Endothelial cell of umbilical vein (primary cell): ENCODE measurements at regions not wholly inside any gene's neighbourhood (a gene's known extent, or its start where the extent isn't known, plus 50 kb on each side); places are given as distances from the start of the nearest gene placed in this dataset.

Source experiments
- BruUV-seq: library from RNA; stranded (reverse); fragments of 400-500 nt; replicated peaks from 2 replicates; lab custom pipeline; 2021; lab: Mats Ljungman, UMichigan
- CTCF ChIA-PET: fragments of 300-600, 350-600 bp; sonication (Branson Sonifier 250); formaldehyde crosslinking; loops from one replicate; lab custom pipeline; 2021; ENCODE audit warnings: antibody characterized with exemption, inconsistent platforms; lab: Charles Lee
- POLR2A ChIA-PET: fragments of 300-600, 350-600 bp; sonication (Branson Sonifier 250); formaldehyde crosslinking; loops from one replicate; lab custom pipeline; 2021; ENCODE audit warnings: antibody characterized with exemption, inconsistent platforms; lab: Charles Lee
- DNase-seq: peaks from one replicate; pipeline ENCODE4 v3.0.0-alpha.2; 2011; ENCODE audit warnings: low read depth, low spot score
- FAIRE-seq: peaks from 2 replicates; lab custom pipeline; 2011; peaks lifted over from hg19 to GRCh38; lab: Jason Lieb, UNC
- H2AFZ ChIP-seq: 2 replicates; pipeline ENCODE4 v1.6.0; 2012; ENCODE audit warnings: low read depth, low read length, control low read depth, inconsistent platforms
- H3K27ac ChIP-seq: 2 replicates; pipeline ENCODE4 v1.5.1; 2011; ENCODE audit warnings: low read depth, mild to moderate bottlenecking, control low read depth, low read length, moderate library complexity; ENCODE audit not compliant: insufficient read depth
- H3K27me3 ChIP-seq, 2 experiments: 2 replicates each; pipeline versions ENCODE4 v1.6.0 to v1.6.1; 2011; ENCODE audit warnings: low read length in 2 of 2, mixed read lengths in 1 of 2; ENCODE audit not compliant: control insufficient read depth in 2 of 2, insufficient read depth in 2 of 2
- H3K36me3 ChIP-seq, 2 experiments: 2 replicates in 1 of 2; 3 replicates in 1 of 2; pipeline ENCODE4 v1.5.1; 2011; ENCODE audit warnings: low read length in 2 of 2, mild to moderate bottlenecking in 1 of 2, moderate library complexity in 1 of 2; ENCODE audit not compliant: control insufficient read depth in 2 of 2, insufficient read depth in 2 of 2; ENCODE audit errors: extremely low read depth in 1 of 2
- H3K4me1 ChIP-seq: 3 replicates; pipeline ENCODE4 v1.5.1; 2011; ENCODE audit warnings: mild to moderate bottlenecking, low read length; ENCODE audit not compliant: control insufficient read depth, insufficient read depth; ENCODE audit errors: extremely low read depth
- H3K4me2 ChIP-seq: 2 replicates; pipeline ENCODE4 v1.6.1; 2011; ENCODE audit warnings: low read length, control low read depth, mixed read lengths; ENCODE audit not compliant: insufficient read depth
- H3K4me3 ChIP-seq, 3 experiments: fragments of 200-600 bp in 1 of 3; sonication (generic), shearing (Covaris generic) in 1 of 3; replicated peaks in 1 of 3; 2 replicates each; pipeline ENCODE4 v1.5.1; 2011 to 2016; ENCODE audit warnings: control low read depth in 3 of 3, low read length in 3 of 3, mild to moderate bottlenecking in 2 of 3, inconsistent platforms in 1 of 3, low read depth in 1 of 3, moderate library complexity in 1 of 3; ENCODE audit not compliant: insufficient read depth in 1 of 3
- H3K79me2 ChIP-seq: 2 replicates; pipeline ENCODE4 v1.6.0; 2012; ENCODE audit warnings: low read length, inconsistent platforms; ENCODE audit not compliant: control insufficient read depth, insufficient read depth
- H3K9ac ChIP-seq: replicated peaks from 2 replicates; pipeline ENCODE3; 2011; ENCODE audit warnings: low read length, control low read depth; ENCODE audit not compliant: insufficient read depth; ENCODE audit errors: extremely low read depth
- H3K9me1 ChIP-seq: replicated peaks from 3 replicates; pipeline ENCODE4 v1.6.0; 2011; ENCODE audit warnings: mild to moderate bottlenecking, low read length; ENCODE audit not compliant: control insufficient read depth, insufficient read depth; ENCODE audit errors: extremely low read depth
- H3K9me3 ChIP-seq: replicated peaks from 2 replicates; pipeline ENCODE4 v1.5.1; 2012; ENCODE audit warnings: low read length, inconsistent platforms; ENCODE audit not compliant: control insufficient read depth, insufficient read depth
- H4K20me1 ChIP-seq: replicated peaks from 2 replicates; pipeline ENCODE3; 2011; ENCODE audit warnings: mild to moderate bottlenecking, low read length; ENCODE audit not compliant: control insufficient read depth, insufficient read depth; ENCODE audit errors: extremely low read depth
- EZH2 ChIP-seq: IDR thresholded peaks from 2 replicates; pipeline ENCODE4 v1.6.1; 2012; ENCODE audit warnings: borderline replicate concordance, low read depth, mild to moderate bottlenecking, moderate library complexity, low read length, inconsistent platforms; ENCODE audit not compliant: severe bottlenecking
- FOS ChIP-seq: IDR thresholded peaks from 2 replicates; pipeline ENCODE4 v1.6.1; 2011; ENCODE audit warnings: mild to moderate bottlenecking, low read length, moderate library complexity, borderline replicate concordance; ENCODE audit not compliant: insufficient read depth
- GATA2 ChIP-seq: IDR thresholded peaks from 2 replicates; pipeline ENCODE4 v1.7.0; 2011; ENCODE audit warnings: low read depth, mild to moderate bottlenecking, moderate library complexity, mixed read lengths, low read length; ENCODE audit not compliant: insufficient read length, insufficient read depth
- JUN ChIP-seq: IDR thresholded peaks from 2 replicates; pipeline ENCODE4 v1.6.1; 2011; ENCODE audit warnings: borderline replicate concordance, low read depth; ENCODE audit not compliant: insufficient read length, insufficient read depth
- MYC ChIP-seq: IDR thresholded peaks from one replicate; pipeline ENCODE4 v1.6.1; 2011; ENCODE audit warnings: mild to moderate bottlenecking, low read depth, low read length
- POLR2A ChIP-seq: IDR thresholded peaks from 2 replicates; pipeline ENCODE4 v1.6.1; 2012; ENCODE audit warnings: low read depth, mild to moderate bottlenecking, control low read depth, low read length
- POLR2AphosphoS5 ChIP-seq: IDR thresholded peaks from 2 replicates; pipeline ENCODE4 v1.6.1; 2012; ENCODE audit warnings: low read depth, mild to moderate bottlenecking, control low read depth, low read length, moderate library complexity; ENCODE audit not compliant: insufficient read depth
- dilution Hi-C: fragments of 300-500 bp; cut with MboI; formaldehyde crosslinking; loops from one replicate; pipeline ENCODE4 v1.15.0; 2019; ENCODE audit warnings: low sequenced_read_pairs; ENCODE audit not compliant: extremely low pct_ligation_motif_present
- intact Hi-C: fragments of 100-400 bp; cut with micrococcal nuclease; formaldehyde crosslinking; loops from one replicate; pipeline ENCODE4 v1.10.0; 2022
- TF ChIP-seq, protein P1 (sequence below): IDR thresholded peaks from 2 replicates; pipeline ENCODE4 v1.6.1; 2011; ENCODE audit not compliant: insufficient read depth, insufficient read length
- TF ChIP-seq, protein P2 (sequence below), 2 donors: IDR thresholded peaks; 1 replicate in 1 of 2; 2 replicates in 1 of 2; pipeline ENCODE4 v1.5.1; 2011; ENCODE audit warnings: low read length in 2 of 2, mild to moderate bottlenecking in 2 of 2, moderate library complexity in 2 of 2, control low read depth in 1 of 2, inconsistent platforms in 1 of 2, low read depth in 1 of 2; ENCODE audit not compliant: insufficient read depth in 1 of 2; ENCODE audit errors: extremely low read depth in 1 of 2

DNA sequence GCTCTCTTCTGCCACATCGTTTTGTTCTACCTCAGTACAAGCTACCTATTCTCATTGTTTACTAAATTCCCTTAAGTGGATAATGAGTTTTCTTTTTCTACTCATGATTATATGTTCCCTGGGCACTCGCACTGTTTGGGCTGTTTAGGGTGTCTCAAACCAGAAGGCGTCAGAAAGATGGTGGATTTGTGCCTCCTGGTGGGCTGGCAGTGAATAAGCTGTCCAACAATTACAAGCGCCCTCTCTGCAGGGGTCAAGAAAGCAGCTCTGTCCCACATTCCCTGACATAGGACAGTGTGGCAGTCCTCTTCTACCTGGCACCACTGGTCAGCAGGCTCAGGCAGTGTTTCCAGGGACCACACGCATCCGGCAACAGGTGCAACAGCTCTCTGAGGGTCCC is 173.4 kb upstream of the PPP2R3A start:
- Histone ChIP-seq H4K20me1 (no peaks in the 10 kb centered on the region), H3K4me3 (no peak overlapping the region), H3K27ac (no peak overlapping the region), H3K4me1 (no peaks in the 10 kb centered on the region), H3K9me1 (no peaks in the 10 kb centered on the region), H3K27me3 (no peaks in the 10 kb centered on the region), H3K4me2 (no peak overlapping the region), H3K9me3 (no peaks in the 10 kb centered on the region), H3K36me3 (no peaks in the 10 kb centered on the region), H3K79me2 (no peaks in the 10 kb centered on the region), H3K9ac (no peak overlapping the region), H2AFZ (no peak overlapping the region)
- POLR2A ChIA-PET = no interaction called here
- BruUV-seq = no TSS peak
- dilution Hi-C loops = no loop called here
- TF ChIP-seq MYC (no peak), FOS (no peak)
- TF ChIP-seq, protein P1, sequence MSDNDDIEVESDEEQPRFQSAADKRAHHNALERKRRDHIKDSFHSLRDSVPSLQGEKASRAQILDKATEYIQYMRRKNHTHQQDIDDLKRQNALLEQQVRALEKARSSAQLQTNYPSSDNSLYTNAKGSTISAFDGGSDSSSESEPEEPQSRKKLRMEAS = no peak
- FAIRE-seq (no peak), DNase-seq (no peak)
- CTCF ChIA-PET = no interaction called here
- intact Hi-C loops = no loop called here

DNA sequence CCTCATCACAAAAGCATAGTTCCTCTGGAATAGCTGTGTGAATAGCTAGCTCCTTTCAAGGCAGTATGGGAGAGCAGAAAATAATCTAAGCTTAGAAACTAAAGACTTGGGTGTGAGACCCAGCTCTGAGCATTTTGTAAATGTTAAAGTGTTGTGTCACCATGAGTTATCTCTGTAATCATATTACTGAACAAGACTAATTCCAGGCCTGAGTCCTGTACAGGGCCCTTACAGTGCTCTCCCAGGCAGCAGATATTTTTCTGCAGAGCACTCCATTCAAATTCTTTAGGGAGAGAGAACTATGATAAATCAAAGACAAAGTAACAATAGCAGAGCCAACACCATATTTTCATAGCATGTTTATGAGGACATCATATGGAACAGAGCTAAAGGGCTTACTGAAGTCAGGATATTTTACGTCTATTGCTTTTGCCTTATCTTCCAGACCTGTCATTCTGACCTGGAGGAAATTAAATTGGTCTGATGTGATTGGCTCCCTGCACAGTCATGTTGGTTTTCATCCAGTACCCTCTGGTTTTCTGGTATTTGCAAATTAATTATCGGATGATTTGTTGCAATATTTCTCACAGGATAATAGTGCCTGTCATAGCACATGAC is 172.6 kb upstream of the PPP2R3A start:
- TF ChIP-seq JUN (no peak), MYC (no peak), POLR2A (no peak), POLR2AphosphoS5 (no peak), EZH2 (no peak), GATA2 (no peak), FOS (no peak)
- TF ChIP-seq, protein P1 = no peak
- TF ChIP-seq, protein P2, sequence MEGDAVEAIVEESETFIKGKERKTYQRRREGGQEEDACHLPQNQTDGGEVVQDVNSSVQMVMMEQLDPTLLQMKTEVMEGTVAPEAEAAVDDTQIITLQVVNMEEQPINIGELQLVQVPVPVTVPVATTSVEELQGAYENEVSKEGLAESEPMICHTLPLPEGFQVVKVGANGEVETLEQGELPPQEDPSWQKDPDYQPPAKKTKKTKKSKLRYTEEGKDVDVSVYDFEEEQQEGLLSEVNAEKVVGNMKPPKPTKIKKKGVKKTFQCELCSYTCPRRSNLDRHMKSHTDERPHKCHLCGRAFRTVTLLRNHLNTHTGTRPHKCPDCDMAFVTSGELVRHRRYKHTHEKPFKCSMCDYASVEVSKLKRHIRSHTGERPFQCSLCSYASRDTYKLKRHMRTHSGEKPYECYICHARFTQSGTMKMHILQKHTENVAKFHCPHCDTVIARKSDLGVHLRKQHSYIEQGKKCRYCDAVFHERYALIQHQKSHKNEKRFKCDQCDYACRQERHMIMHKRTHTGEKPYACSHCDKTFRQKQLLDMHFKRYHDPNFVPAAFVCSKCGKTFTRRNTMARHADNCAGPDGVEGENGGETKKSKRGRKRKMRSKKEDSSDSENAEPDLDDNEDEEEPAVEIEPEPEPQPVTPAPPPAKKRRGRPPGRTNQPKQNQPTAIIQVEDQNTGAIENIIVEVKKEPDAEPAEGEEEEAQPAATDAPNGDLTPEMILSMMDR (IDR thresholded peaks at IDR 0.05; ENCODE audit: extremely low read depth in 1 of 2, insufficient read depth in 1 of 2, low read depth in 1 of 2, low read length in 2 of 2) = no peak
- ChIA-PET POLR2A (no interaction called here), CTCF (no interaction called here)
- Histone ChIP-seq H3K79me2 (no peaks in the 10 kb centered on the region), H3K9me3 (no peaks in the 10 kb centered on the region), H3K4me2 (no peak overlapping the region), H3K4me1 (no peaks in the 10 kb centered on the region), H3K4me3 (no peak overlapping the region), H3K27me3 (no peaks in the 10 kb centered on the region), H3K27ac (no peak overlapping the region), H3K9me1 (no peaks in the 10 kb centered on the region), H3K9ac (no peak overlapping the region), H3K36me3 (no peaks in the 10 kb centered on the region), H2AFZ (no peak overlapping the region), H4K20me1 (no peaks in the 10 kb centered on the region)
- no TSS peak for BruUV-seq
- dilution Hi-C loops (no loop called here), intact Hi-C loops (no loop called here)
- DNase-seq (no peak), FAIRE-seq (no peak)
